ENCODE measurements at regions not wholly inside any gene's neighbourhood (a gene's known extent, or its start where the extent isn't known, plus 50 kb on each side); places are given as distances from the start of the nearest gene placed in this dataset.
A peak's percentile ranks its signal among the peaks of the same experiment; 100 is the strongest.

DNA sequence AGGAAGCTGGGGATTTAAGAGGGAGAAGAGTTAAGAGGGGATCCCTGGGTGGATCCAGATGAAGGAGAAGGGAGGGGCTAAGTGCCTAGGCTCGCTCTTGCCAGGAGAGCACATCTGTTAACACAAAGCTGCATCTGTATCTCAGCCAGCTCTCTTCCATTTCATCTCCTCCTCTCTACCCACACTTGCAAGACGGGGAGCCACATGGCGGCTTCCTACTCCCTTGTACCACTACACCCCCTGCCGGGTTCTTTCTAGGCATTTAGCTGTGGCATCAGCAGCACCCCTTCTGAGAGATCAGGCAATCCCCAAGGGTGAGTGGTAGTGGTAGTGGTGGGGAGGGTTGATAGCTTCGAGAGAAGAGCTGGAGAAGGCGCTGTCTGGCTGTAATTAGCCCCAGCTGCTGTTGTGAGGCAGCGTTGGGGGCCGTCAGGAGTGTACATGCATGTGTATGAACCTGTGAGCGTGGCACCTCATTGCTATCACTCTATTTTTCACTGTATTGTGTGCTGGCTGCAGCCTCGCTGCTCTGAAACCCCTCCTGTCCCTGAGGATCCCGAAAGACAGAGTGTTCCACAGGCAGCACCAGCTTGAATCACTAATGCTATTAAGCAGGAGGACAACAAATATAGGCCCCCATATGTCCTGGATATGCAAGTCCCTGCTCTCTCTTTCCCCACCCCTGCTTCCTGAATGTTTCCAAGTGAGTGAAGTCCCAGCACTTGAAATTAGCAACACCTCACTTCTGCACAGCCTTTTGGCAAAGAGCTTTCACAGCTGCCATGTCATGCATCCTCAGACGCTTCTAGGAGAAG lies 73.7 kb downstream of the RTL9 start:
- no peak for DNase-seq

DNA sequence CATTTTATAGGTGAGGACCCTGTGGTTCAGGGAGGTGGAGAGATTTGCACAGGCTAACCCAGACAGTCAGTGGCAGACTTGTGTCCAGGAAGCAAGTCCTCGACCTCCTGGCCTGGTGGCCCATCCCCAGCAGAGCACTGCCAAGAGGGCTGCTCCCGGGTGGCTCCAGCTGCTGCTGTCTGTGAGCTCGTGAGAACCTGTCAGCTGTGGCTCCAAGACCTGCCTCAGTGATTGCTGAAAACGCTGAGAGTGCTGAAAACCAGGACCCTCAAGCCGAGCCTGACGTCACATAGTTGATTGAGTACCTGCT lies 74.2 kb downstream of the RTL9 start:
- no peak for DNase-seq

DNA sequence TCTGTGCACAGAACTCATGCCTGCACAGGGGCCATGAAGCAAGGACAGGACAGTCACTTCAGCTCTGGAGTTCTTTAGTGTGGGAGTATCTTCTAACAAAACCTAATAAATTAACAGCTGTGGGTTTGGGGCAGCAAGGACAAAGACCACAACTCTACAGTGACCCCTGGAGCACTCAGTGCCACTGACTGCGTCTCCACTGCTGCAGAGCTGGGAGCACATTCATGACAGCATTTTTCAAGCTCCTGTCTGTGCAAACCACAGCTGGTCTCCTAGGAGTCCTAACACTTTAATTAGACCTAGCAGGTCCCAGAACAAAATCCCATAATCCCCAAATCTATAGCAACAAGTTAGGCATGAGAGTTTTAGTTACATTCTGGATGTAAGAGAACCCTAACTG lies 76.5 kb downstream of the RTL9 start:
- DNase-seq, result no peak

DNA sequence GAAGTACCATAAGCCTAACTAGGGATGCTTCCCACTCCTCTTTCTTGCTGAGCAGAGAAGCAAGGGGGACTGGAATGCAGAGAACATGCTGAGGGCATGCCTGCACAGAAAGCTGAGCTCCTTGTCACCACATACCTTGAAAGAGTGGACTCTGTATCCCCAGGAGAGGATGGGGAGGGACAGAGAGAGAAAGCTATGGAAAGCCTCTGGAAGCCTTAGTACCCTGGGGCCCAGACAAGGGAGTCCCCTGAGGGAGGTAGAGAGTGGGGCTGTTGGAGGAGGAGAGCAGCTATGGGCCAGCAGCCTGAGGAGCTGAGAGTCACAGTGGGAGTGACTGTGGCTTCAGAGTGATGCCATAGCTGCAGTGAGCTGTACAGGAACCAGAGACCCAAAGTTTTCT lies 77.9 kb downstream of the RTL9 start:
- DNase-seq, result no peak

DNA sequence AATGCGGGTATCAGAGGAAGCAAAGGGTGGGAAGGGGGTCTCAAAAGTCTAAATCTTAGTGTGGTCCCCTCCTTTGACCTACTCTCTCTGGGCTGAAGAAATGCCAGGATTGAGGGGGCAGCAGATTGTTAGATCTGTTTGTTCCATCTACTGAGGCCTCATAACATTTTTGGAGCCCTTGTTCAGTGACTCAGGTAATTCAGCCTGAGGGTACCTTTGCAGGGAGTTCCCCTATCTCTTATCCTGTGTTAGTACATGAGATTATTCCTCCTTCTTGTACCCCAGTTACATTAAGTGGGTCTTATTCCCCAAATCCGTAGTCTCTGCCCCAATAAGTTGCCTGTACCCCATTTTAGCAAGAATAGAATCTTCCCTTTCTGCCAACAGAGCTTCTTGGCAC lies 79.0 kb downstream of the RTL9 start:
- no peak for DNase-seq

DNA sequence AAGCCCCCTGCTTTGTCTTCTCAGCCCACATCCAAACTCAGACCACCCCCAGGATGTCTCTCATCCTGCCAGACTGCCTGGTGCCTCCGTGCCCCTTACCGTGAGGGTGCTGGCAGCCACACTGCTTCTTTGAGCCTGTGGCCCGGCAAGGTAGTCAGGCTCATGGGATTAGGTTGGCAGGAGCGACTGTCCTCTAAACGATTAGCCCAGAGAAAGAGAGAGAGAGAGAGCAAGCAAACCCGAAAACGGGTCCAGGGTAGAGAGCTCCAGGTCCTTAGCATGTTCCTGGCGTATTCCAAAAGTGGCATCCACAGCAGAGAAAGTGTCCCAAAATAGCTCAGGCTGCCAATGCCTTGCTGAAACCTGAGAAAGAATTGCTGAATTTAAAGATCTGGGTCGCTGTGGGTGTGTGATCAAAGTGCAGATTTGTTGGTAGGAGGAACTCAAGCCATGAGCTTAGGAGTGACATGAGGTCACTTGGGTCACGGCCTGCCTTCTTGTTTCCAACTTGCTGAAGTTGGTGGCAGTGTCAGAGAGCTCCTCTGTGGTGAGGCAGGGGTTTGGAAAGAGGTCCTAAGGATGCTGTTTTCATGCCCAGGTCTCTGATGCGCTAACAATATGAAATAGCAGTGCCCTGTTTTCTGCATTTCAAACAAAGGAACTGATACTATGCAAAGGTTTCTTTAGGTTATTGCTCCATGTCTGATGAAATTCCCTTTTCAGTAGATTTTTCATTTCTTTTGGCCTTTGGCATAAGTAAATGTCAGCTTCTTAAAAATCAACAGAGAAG lies 81.6 kb downstream of the RTL9 start:
- no peak for DNase-seq

DNA sequence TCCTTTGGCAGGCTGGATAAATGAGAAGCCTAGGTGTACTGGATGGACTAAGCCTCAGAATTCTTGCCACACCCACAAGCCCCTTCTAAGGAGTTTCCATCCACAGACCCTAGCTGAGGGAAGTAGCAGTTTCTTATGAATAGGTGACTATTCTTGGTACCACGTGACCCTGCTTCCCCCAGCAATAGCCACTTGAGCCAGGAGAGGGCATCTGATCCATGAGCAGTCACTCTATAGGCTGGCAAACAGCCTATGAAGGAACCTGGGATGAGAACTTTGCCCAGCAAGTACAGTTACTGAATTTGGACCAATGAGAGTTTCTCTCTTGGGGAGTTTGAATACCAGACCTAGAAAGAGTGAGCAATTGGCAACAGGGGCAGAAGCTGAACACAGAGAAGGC lies 84.0 kb downstream of the RTL9 start:
- no peak for DNase-seq

DNA sequence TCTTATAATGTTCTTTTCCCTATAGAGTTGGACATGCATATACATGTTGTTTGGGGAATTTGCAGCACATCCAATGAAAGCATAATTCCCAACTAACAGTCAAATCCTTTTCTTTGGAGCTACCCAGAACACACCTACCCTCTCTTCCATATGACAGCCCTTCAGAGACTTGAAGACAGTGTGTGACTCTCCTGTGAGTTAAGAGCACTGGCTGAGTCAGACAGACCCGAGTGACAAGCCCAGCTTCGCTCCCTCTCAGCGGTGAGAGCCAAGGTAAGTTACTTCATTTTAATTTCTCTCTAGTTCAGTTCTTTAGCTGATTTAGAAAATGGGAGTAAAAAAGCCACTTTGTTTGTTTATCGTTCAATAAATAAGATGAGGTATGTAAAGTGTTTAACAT lies 86.3 kb downstream of the RTL9 start:
- DNase-seq, result no peak

DNA sequence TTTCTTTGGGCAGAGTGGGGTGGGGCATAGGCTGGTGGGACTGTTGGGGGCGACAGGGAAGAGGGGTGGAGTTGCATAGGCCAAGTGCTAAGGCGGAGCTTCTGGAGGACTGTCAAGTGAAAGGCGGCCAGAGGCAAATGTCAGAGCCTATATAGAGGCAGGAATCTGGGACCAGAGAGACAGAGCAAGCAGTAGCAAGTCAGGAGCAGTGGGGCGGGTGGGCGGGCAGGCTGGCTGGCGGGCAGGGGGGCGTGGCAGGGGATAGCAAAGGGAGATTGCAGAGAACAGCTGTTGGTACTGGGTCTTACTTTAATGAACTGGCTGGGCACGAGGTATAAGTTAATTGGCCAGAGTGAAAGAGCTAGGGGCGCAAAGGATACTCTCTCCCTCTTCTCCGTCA lies 89.8 kb downstream of the RTL9 start:
- no peak for DNase-seq

DNA sequence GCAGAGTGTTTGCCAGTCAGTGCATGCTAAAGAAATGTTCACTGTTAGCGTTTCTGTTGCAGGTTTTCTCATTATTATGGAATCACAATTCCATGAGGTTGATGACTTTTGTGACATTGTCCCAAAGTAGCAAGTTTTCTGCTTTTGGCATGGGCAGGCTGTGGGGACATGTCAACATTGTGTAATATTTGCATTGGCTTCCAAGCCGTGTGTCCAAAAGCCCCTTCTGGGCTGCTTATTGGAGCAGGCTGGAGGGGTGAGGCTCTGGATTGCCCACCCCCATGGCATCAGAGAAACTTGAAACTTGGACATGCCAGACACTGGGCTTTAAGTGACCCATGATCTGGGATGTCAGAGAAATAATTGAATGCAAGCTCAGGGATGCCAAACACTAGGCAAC lies 90.7 kb downstream of the RTL9 start:
- no peak for DNase-seq

DNA sequence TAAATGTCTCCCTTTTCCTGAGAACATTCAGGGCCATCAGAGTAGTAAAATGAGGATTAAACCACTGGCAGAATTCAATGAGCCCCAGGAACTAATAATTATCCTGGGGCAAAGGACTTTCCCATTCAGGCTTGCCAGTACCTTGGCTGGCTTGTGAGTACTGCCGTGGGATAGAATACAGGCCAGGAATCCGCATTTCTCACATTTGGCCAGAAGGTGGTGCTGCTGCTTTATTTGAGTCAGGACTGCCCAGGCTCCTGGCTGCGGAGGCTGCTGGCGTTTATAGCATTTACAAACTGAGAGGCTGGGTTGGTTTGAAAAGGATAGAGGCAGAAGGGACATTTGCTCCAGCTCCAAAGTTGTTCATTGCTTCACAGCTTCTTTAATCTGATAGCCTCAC lies 91.4 kb downstream of the RTL9 start:
- DNase-seq, result peak; percentile 61

DNA sequence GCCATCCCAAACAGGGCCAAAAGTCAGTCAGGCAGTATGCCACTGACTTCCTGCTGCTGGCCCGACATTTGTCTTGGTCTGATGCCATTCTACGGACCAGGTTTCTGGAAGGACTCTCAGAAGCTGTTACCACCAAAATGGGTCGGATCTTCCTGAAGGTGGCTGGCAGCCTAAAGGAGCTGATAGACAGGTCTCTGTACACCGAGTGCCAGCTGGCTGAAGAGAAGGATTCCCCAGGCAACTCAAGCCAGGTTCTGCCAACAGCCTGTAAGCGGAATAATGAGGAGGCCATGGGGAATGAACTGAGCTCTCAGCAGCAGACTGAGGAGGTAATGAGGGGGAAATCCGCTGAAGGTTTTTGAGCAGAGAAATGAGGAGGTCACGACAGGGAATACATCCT lies 95.7 kb downstream of the RTL9 start:
- no peak for DNase-seq

DNA sequence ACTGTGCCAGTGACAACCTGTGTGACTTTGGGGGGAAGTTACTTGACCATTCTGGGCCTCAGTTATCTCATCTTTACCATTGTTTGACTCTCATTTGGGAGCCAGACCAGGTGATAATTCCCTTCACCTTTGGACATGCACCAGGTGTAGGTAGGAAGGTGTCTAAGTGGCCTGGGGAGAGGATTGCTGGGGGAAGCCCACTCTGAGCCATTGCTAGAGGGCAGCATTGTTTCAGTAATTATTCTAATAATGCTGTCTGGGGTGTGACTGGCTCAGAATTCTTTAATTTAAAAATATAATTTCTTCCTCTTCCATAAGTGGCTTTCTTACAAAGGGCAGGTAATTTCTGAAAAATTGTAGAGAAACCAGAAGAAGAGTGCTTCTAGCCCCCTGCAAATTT lies 104.3 kb downstream of the RTL9 start:
- no peak for DNase-seq

DNA sequence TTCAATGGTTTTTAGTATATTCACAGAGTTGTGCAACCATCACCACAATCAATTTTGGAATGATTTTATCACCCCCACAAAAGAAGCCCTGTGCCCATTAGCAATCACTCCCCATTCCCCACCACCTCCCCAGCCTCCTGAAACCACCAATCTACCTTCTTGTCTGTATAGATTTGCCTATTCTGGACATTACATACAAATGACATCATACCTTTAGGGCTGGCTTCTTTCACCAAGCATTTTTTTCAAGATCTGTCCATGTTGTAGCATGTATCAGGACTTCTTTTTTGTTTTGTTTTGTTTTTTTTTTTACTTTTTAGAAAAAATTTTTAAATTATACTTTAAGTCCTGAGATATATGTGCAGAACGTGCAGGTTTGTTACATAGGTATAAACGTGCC lies 108.1 kb downstream of the RTL9 start:
- no peak for DNase-seq

DNA sequence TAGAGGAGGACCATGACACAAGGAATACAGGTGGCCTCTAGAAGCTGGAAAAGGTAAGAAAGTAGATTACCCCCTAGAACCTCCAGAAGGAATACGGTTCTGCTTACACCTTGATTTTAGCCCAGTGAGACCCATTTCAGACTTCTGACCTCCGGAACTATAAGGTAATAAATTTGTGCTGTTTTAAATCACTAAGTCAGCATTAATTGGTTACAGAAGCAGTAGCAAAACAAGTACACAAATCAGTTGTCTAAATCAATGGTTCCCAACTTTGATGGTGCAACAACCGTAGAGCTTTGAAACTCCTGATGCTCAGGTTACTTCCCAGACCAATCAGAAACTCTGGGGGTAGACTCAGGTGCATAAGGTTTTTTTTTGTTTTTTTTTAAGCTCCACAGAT lies 113.6 kb downstream of the RTL9 start:
- DNase-seq, result no peak

DNA sequence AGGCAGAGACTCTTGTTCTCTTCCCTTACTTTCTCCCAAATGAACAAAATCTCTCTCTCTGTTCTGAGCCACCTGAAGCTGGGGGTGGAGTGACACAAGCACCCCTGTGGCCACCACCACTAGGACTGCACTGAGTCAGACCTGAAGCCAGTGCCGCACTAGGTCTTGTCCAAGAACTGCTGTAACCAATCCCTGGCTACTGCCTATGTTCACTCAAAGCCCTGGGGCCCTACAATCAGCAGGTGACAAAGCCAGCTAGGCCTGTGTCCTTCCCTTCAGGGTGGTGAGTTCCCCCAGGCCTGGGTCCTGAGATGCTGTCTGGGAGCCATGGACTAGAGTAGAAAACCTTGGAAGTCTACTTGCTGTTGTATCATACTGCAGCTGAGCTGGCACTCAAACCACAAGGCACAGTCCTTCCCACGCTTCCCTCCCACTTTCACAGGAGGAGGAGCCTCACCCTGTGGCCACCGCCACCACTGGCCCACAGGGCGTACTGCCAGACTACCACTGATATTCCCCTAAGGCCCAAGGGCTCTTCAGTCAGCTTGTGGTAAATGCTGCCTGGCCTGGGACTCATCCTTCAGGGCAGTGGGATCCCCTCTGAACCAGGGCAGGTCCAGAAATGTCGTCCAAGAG lies 119.1 kb downstream of the RTL9 start:
- no peak for DNase-seq

DNA sequence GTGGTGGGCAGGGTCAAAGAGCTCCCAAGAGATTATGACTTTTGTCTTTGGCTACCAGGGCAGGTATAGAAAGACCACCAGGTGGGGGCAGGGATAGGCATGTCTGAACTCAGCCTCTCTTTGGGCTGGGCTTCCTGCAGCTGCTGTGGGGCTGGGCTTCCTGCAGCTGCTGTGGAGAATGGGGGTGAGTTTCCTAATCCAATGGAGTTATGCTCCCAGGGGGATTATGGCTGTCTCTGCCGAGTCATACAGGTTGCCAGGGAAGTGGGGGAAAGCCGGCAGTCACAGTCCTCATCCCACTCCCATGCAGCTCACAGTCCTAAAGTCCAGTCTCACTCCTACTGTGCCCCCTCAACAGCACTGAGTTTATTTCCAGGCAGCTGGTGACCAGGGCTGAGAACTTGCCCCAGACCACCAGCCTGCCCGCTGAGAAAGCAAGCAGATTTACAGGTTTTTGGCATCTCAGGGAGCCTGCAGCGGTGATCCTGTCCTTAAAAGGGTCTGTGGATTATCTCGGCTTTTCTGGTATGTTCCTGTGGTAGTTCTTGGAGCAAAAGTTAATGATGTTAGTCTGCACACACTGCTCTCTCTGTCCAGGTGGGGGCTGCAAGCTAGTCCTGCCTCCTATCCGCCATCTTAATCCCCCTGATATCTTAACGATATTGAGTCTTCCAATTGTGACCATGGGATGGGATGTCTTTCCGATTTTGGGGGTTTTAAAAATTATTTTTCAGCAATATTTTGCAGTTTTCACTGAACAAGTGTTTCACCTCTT lies 133.4 kb downstream of the RTL9 start:
- DNase-seq, result no peak

DNA sequence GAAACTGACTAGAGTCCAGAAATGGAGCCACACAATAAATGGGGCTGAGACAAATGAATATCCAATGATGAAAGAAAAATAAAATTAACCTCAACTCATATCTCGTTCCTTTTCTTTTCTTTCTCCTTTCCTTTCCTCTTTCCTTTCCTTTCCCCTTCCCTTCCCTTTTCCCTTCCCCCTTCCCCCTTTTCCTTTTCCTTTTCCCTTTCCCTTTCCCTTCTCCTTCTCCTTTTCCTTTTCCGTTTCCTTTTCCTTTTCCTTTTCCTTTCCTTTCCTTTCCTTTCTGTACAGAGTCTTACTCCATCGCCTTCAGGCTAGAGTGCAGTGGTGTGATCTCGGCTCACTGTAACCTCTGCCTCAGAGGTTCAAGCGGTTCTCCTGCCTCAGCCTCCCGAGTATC lies 146.3 kb downstream of the RTL9 start:
- DNase-seq, result no peak

DNA sequence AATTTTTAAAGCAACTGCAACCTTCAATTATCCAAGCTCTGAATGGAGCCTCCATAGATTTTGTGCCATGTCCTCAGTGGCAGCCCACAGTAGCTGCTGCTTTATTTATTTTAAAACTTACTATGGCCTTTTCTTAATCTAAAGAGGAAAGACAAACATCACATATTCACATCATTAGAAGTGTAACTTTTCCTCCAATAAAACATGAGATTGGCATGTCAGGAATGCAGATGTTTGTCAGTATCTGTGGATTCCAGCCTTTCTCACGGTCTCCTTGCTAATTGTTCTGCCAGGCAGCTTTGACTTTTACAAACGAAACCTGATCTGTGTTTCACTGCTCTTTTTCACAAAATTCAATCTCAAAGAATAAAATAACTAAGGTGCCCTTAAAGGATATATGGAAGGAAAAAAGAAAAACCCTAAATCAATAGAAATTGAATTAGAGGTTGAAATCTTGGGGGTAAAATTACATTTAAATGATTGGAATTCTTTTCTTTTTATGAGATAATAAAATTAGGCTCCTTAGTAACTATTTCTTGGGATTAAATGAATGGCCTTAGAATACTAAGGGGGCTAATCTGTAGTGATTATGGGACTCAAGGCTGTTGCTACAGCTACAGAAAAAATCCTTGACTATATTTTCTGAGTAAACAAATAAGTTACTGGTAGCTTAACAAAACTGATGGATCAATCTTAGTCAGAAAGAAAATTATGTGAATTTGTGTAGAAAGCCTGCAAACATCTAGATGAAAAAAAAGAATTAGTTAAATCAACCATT lies 151.3 kb downstream of the RTL9 start:
- no peak for DNase-seq

DNA sequence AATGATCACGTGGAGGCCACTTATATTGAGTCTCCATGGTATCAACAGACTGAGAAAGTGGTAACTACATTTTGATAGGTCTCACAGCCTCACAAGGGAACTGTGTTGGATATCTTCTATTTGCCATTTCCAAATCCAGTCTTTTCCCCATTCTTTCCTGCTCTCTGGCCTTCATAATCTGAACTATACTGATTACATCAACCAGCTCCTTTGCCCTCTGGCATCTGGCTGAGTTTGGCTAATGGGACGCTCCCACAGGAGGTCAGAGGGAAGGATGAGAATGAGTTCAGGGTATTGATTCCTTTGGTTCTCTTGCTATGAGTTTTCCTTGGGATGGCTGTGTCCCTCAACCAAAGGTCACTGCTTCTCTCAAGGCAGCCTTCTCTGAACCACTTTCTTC lies 152.6 kb downstream of the RTL9 start:
- no peak for DNase-seq

DNA sequence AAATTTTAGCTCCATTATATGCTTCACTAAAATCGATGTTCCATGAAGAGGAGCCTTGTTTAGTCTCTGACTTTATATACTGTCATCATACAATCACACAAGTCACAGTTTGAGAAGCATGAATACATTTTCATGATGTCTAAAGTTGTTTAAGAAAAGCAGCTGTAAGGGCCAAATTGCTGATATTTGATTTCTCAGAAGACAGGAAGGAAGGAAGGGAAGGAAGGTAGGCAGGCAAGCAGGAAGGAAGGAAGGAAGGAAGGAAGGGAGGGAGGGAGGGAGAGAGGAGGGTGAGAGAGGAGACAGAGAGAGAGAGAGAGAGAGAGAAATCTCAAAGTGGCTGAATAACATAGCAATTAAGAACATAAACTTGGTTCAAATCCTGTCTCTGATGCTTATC lies 153.7 kb downstream of the RTL9 start:
- no peak for DNase-seq

DNA sequence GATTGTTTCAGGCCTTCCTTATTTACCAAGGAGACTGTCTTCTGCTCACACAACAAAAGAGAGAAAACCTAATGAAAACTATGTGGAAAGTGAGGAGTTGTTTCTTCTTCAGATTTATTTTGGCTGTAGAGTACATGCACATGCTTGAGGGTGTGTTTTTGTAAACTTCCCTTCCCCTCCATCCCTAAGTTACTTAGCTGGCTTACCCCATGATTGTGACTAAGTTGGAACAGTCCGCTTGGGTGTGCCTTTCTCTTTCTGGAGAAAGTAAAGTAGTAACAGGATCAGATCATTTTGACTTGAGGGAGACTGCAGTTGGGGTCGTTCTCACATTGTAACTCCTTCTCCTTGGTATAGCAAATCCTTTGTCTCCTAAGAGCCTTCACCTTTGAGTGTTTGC lies 155.9 kb downstream of the RTL9 start:
- DNase-seq, result no peak

DNA sequence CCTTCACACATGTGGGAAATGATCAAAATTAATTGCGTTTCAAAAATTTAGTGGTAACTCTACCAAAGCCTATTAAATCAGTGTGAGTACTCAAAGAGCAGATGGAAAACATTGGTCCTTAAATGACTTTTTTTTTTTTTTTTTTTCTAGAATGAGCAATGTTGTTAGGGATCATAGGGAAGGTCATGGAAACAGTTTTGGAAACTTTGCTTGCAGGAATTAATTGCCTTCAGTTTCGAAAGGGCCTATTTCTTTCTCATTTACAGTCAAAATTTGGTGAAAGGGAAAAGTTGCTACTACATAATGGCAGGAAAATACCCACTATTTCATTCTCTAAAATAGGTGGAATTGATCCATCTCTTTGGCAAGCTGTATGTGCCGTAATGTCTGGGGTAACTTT lies 160.9 kb downstream of the RTL9 start:
- no peak for DNase-seq
